Astrocyte of the hippocampus (primary cell): ENCODE measurements at regions not wholly inside any gene's neighbourhood (a gene's known extent, or its start where the extent isn't known, plus 50 kb on each side); places are given as distances from the start of the nearest gene placed in this dataset.
A peak's percentile ranks its signal among the peaks of the same experiment; 100 is the strongest.
"Not testable (repeated sequence)": the region's sequence is repeated elsewhere in the genome, so short reads cannot be mapped to it uniquely, and the experiment has no call there.

Experiments used
- DNase-seq: peaks from one replicate; pipeline ENCODE4 v3.0.0; 2011; ENCODE audit warnings: low read depth, low spot score

- no peak for DNase-seq
These were observed 74.1 kb downstream of the SLC35B3 start for GRCh38 chr6:8361259-8361658.

GRCh38 chr6:8352966-8353340 is 82.4 kb downstream of the SLC35B3 start:
- DNase-seq: no peak

- no peak for DNase-seq
These were observed 82.9 kb downstream of the SLC35B3 start for GRCh38 chr6:8352335-8352965.

- no peak for DNase-seq
These were observed 91.7 kb downstream of the SLC35B3 start for GRCh38 chr6:8343600-8343999.

GRCh38 chr6:8342241-8342819 is 93.0 kb downstream of the SLC35B3 start:
- no peak for DNase-seq

- DNase-seq: no peak
These were observed 98.2 kb downstream of the SLC35B3 start for GRCh38 chr6:8337147-8337546.

- no peak for DNase-seq
These were observed 98.8 kb downstream of the SLC35B3 start for GRCh38 chr6:8336406-8337057.

- no peak for DNase-seq
These were observed 99.4 kb downstream of the SLC35B3 start for GRCh38 chr6:8335896-8336295.

- peak; percentile 31 for DNase-seq
These were observed 100.0 kb downstream of the SLC35B3 start for GRCh38 chr6:8335381-8335780.

GRCh38 chr6:8334113-8334512 is 101.2 kb downstream of the SLC35B3 start:
- DNase-seq: peak; percentile 18

- DNase-seq: no peak
These were observed 105.8 kb downstream of the SLC35B3 start for GRCh38 chr6:8329562-8329961.

- no peak for DNase-seq
These were observed 109.6 kb downstream of the SLC35B3 start for GRCh38 chr6:8325743-8326142.

GRCh38 chr6:8322659-8323058 is 112.7 kb downstream of the SLC35B3 start:
- no peak for DNase-seq

GRCh38 chr6:8321671-8322404 is 113.5 kb downstream of the SLC35B3 start:
- no peak for DNase-seq

- no peak for DNase-seq
These were observed 120.2 kb downstream of the SLC35B3 start for GRCh38 chr6:8315154-8315553.

GRCh38 chr6:8301502-8301901 is 133.8 kb downstream of the SLC35B3 start:
- no peak for DNase-seq

GRCh38 chr6:8299034-8299433 is 136.3 kb downstream of the SLC35B3 start:
- no peak for DNase-seq

- not testable (repeated sequence) for DNase-seq
These were observed 152.4 kb downstream of the SLC35B3 start for GRCh38 chr6:8282946-8283345.

- no peak for DNase-seq
These were observed 153.0 kb downstream of the SLC35B3 start for GRCh38 chr6:8282380-8282779.

- no peak for DNase-seq
These were observed 156.1 kb downstream of the SLC35B3 start for GRCh38 chr6:8279041-8279805.

- DNase-seq: no peak
These were observed 156.8 kb downstream of the SLC35B3 start for GRCh38 chr6:8278562-8278961.

GRCh38 chr6:8277769-8278168 is 157.6 kb downstream of the SLC35B3 start:
- no peak for DNase-seq
